ENCODE measurements at regions not wholly inside any gene's neighbourhood (a gene's known extent, or its start where the extent isn't known, plus 50 kb on each side); places are given as distances from the start of the nearest gene placed in this dataset.
"Not testable (repeated sequence)": the region's sequence is repeated elsewhere in the genome, so short reads cannot be mapped to it uniquely, and the experiment has no call there.

DNA sequence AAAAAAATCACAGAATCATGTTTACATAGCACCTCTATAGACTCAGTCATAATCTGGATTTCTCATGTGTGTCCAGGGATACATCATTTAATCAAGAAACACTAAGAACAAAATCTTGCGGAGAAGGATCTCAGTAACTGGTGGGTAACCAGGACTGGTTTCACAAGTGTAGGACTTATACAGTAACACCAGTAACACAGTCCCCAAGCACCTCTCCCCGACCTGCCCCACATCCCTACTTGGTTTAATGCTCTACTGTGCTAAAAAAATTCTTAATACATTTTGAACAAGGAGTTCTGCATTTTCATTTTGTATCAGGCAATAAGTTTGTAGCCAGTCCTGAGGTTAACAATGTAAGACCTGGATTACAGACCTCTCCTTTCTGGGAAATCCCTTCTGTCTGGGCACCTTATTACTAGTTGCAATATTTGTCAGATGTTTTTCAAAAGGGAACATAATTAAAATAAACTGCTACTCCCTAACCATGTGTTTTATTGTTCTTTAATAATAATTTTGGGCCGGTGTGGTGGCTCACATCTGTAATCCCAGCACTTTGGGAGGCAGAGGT is 57.6 kb upstream of the BBX start:
- Histone ChIP-seq H3K4me3 (no peak overlapping the region), H3K27ac (no peak overlapping the region)
- no peak for DNase-seq (ENCODE audit: low spot score)
- TF ChIP-seq, protein P1, sequence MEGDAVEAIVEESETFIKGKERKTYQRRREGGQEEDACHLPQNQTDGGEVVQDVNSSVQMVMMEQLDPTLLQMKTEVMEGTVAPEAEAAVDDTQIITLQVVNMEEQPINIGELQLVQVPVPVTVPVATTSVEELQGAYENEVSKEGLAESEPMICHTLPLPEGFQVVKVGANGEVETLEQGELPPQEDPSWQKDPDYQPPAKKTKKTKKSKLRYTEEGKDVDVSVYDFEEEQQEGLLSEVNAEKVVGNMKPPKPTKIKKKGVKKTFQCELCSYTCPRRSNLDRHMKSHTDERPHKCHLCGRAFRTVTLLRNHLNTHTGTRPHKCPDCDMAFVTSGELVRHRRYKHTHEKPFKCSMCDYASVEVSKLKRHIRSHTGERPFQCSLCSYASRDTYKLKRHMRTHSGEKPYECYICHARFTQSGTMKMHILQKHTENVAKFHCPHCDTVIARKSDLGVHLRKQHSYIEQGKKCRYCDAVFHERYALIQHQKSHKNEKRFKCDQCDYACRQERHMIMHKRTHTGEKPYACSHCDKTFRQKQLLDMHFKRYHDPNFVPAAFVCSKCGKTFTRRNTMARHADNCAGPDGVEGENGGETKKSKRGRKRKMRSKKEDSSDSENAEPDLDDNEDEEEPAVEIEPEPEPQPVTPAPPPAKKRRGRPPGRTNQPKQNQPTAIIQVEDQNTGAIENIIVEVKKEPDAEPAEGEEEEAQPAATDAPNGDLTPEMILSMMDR (IDR thresholded peaks at IDR 0.05): no peak

DNA sequence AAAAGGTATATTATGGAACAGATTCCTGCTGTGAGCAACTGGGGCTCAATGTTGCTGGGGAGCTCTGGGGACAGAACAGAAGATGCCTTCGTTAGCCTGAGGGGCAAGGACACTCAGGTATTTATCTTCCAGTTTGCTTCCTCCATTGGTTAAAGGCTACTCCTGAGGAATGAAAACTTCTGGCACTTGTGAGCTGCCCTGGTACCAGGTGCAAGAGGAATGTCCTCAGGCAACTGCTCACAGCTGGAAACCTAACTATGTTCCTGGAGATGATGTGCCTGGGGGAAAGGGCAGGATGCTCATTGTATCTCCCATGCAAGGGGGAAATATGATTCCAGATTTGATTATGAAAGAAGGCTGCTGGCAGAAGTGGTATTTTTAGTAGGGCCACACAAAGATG is 54.0 kb upstream of the BBX start:
- TF ChIP-seq, protein P1 (IDR thresholded peaks at IDR 0.05): no peak
- no peak overlapping the region for H3K27ac ChIP-seq
- no peak for DNase-seq (ENCODE audit: low spot score)

DNA sequence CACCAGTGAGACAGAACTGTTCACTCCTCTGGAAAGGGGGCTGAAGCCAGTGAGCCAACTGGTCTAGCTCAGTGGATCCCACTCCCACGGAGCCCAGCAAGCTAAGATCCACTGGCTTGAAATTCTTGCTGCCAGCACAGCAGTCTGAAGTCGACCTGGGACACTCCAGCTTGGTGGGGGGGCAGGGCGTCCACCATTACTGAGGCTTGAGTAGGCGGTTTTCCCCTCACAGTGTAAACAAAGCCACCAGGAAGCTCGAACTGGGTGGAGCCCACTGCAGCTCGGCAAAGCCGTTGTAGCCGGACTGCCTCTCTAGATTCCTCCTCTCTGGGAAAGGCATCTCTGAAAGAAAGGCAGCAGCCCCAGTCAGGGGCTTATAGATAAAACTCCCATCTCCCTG is 52.3 kb upstream of the BBX start:
- H3K27ac ChIP-seq; DNase-seq (ENCODE audit: low spot score); H3K4me3 ChIP-seq: not testable (repeated sequence)

More for the DNA sequence above, 54.0 kb upstream of the BBX start:
- H3K4me3 ChIP-seq: no peak overlapping the region
